KMS-11 (cell line): ENCODE measurements at regions not wholly inside any gene's neighbourhood (a gene's known extent, or its start where the extent isn't known, plus 50 kb on each side); places are given as distances from the start of the nearest gene placed in this dataset.

Experiments used
- H2AFZ ChIP-seq: fragments of 200-600 bp; sonication (generic); 2 replicates; pipeline ENCODE4 v1.6.1; 2016; ENCODE audit warnings: antibody characterized with exemption, mixed run types, low read depth
- H3K27ac ChIP-seq: fragments of 200-600 bp; sonication (generic); 2 replicates; pipeline ENCODE4 v1.6.1; 2016; ENCODE audit warnings: mild to moderate bottlenecking, mixed run types
- H3K27me3 ChIP-seq: fragments of 200-600 bp; sonication (generic); 2 replicates; pipeline ENCODE4 v1.6.1; 2017; ENCODE audit warnings: mild to moderate bottlenecking, low read depth, mixed run types, moderate library complexity; ENCODE audit not compliant: insufficient read depth
- H3K36me3 ChIP-seq: fragments of 200-600 bp; sonication (generic); 2 replicates; pipeline ENCODE4 v1.6.1; 2017; ENCODE audit warnings: mild to moderate bottlenecking, mixed run types; ENCODE audit not compliant: insufficient read depth
- H3K4me1 ChIP-seq: fragments of 200-600 bp; sonication (generic); 2 replicates; pipeline ENCODE4 v1.6.1; 2016; ENCODE audit warnings: mild to moderate bottlenecking, low read depth, mixed run types; ENCODE audit not compliant: poor library complexity, severe bottlenecking
- H3K4me2 ChIP-seq: fragments of 200-600 bp; sonication (generic); 2 replicates; pipeline ENCODE4 v1.7.0; 2016; ENCODE audit warnings: mild to moderate bottlenecking, mixed run types
- H3K4me3 ChIP-seq: fragments of 200-600 bp; sonication (generic); IDR thresholded peaks from 2 replicates; pipeline ENCODE4 v1.6.1; 2017; ENCODE audit warnings: low read depth, low read length, mixed read lengths; ENCODE audit not compliant: insufficient read depth
- H3K79me2 ChIP-seq: fragments of 200-600 bp; sonication (generic); 2 replicates; pipeline ENCODE4 v1.6.1; 2016; ENCODE audit warnings: low read depth, mixed run types; ENCODE audit not compliant: insufficient read depth
- H3K9ac ChIP-seq: fragments of 200-600 bp; sonication (generic); 2 replicates; pipeline ENCODE4 v1.6.1; 2016; ENCODE audit warnings: mild to moderate bottlenecking, mixed run types
- H4K20me1 ChIP-seq: fragments of 200-600 bp; sonication (generic); 2 replicates; pipeline ENCODE4 v1.6.1; 2016; ENCODE audit warnings: mild to moderate bottlenecking, mixed run types; ENCODE audit not compliant: insufficient read depth
- CTCF ChIP-seq: fragments of 200-600 bp; sonication (generic); conservative IDR thresholded peaks from 2 replicates; pipeline ENCODE4 v1.6.1; 2017; ENCODE audit warnings: low read depth, mild to moderate bottlenecking, antibody characterized with exemption, low read length, moderate library complexity, mixed read lengths

- Histone ChIP-seq H3K4me1 (no peaks in the 10 kb centered on the region), H3K27ac (no peak overlapping the region), H4K20me1 (no peaks in the 10 kb centered on the region), H3K79me2 (no peaks in the 10 kb centered on the region), H3K27me3 (no peaks in the 10 kb centered on the region), H3K36me3 (no peaks in the 10 kb centered on the region), H3K4me3 (no peak overlapping the region), H3K4me2 (no peak overlapping the region), H3K9ac (no peak overlapping the region), H2AFZ (no peak overlapping the region)
- no peak for TF ChIP-seq CTCF
These were observed 51.6 kb upstream of the SRGAP3 start for GRCh38 chr3:9301091-9301490.

- H3K4me2 ChIP-seq, result no peak overlapping the region
- no peak overlapping the region for H3K9ac ChIP-seq
- no peak overlapping the region for H2AFZ ChIP-seq
- H3K4me3 ChIP-seq, result no peak overlapping the region
- no peaks in the 10 kb centered on the region for H3K36me3 ChIP-seq
- no peaks in the 10 kb centered on the region for H3K4me1 ChIP-seq
- no peaks in the 10 kb centered on the region for H3K27me3 ChIP-seq
- no peaks in the 10 kb centered on the region for H3K79me2 ChIP-seq
- no peak for TF ChIP-seq CTCF
- H4K20me1 ChIP-seq, result no peaks in the 10 kb centered on the region
- H3K27ac ChIP-seq, result no peak overlapping the region
These were observed 52.4 kb upstream of the SRGAP3 start for GRCh38 chr3:9301798-9302197.

GRCh38 chr3:9302425-9303181 lies 53.2 kb upstream of the SRGAP3 start:
- Histone ChIP-seq H3K36me3 (no peaks in the 10 kb centered on the region), H3K9ac (no peak overlapping the region), H4K20me1 (no peaks in the 10 kb centered on the region), H2AFZ (no peak overlapping the region), H3K4me3 (no peak overlapping the region), H3K27ac (no peak overlapping the region), H3K4me1 (no peaks in the 10 kb centered on the region), H3K27me3 (no peaks in the 10 kb centered on the region), H3K4me2 (no peak overlapping the region), H3K79me2 (no peaks in the 10 kb centered on the region)
- TF ChIP-seq CTCF, result peak; percentile 80

- Histone ChIP-seq H3K4me2 (no peak overlapping the region), H3K27me3 (no peaks in the 10 kb centered on the region), H2AFZ (no peak overlapping the region), H3K36me3 (no peaks in the 10 kb centered on the region), H3K4me3 (no peak overlapping the region), H4K20me1 (no peaks in the 10 kb centered on the region), H3K79me2 (no peaks in the 10 kb centered on the region), H3K4me1 (no peaks in the 10 kb centered on the region), H3K9ac (no peak overlapping the region), H3K27ac (no peak overlapping the region)
- TF ChIP-seq CTCF, result no peak
These were observed 54.4 kb upstream of the THUMPD3 start for GRCh38 chr3:9308298-9308990.
